ENCODE measurements at regions not wholly inside any gene's neighbourhood (a gene's known extent, or its start where the extent isn't known, plus 50 kb on each side); places are given as distances from the start of the nearest gene placed in this dataset.
"Not testable (repeated sequence)": the region's sequence is repeated elsewhere in the genome, so short reads cannot be mapped to it uniquely, and the experiment has no call there.

GRCh38 chr21:41571938-41572510, 64.1 kb upstream of the TMPRSS2 start:
- no peak overlapping the region for H3K27ac ChIP-seq
- TF ChIP-seq CTCF (IDR thresholded peaks at IDR 0.05) (no peak), ZFX (IDR thresholded peaks at IDR 0.05; ENCODE audit: borderline replicate concordance) (no peak)

GRCh38 chr21:41570791-41571355, 62.9 kb upstream of the TMPRSS2 start:
- no peak for TF ChIP-seq ZFX (IDR thresholded peaks at IDR 0.05; ENCODE audit: borderline replicate concordance)
- TF ChIP-seq CTCF (IDR thresholded peaks at IDR 0.05) = no peak
- H3K27ac ChIP-seq = no peak overlapping the region

- TF ChIP-seq CTCF (IDR thresholded peaks at IDR 0.05) = no peak
- no peak for TF ChIP-seq ZFX (IDR thresholded peaks at IDR 0.05; ENCODE audit: borderline replicate concordance)
Observed at GRCh38 chr21:41568606-41569385, 60.8 kb upstream of the TMPRSS2 start.

GRCh38 chr21:41567901-41568510, 60.0 kb upstream of the TMPRSS2 start:
- TF ChIP-seq CTCF (IDR thresholded peaks at IDR 0.05) = no peak
- TF ChIP-seq ZFX (IDR thresholded peaks at IDR 0.05; ENCODE audit: borderline replicate concordance) = no peak
- no peak overlapping the region for H3K27ac ChIP-seq

More at GRCh38 chr21:41568606-41569385, 60.8 kb upstream of the TMPRSS2 start:
- H3K27ac ChIP-seq = no peak overlapping the region

- not testable (repeated sequence) for H3K27ac ChIP-seq
Observed at GRCh38 chr21:41567237-41567636, 59.3 kb upstream of the TMPRSS2 start.

- TF ChIP-seq ZFX (IDR thresholded peaks at IDR 0.05; ENCODE audit: borderline replicate concordance) (no peak), CTCF (IDR thresholded peaks at IDR 0.05) (no peak)
- H3K27ac ChIP-seq = no peak overlapping the region
Observed at GRCh38 chr21:41566500-41567014, 58.6 kb upstream of the TMPRSS2 start.

GRCh38 chr21:41565550-41565949, 57.6 kb upstream of the TMPRSS2 start:
- no peak overlapping the region for H3K27ac ChIP-seq
- no peak for TF ChIP-seq ZFX (IDR thresholded peaks at IDR 0.05; ENCODE audit: borderline replicate concordance)
- no peak for TF ChIP-seq CTCF (IDR thresholded peaks at IDR 0.05)
